MM.1S (cell line): ENCODE measurements at regions not wholly inside any gene's neighbourhood (a gene's known extent, or its start where the extent isn't known, plus 50 kb on each side); places are given as distances from the start of the nearest gene placed in this dataset.

Experiments used
- DNase-seq: peaks from one replicate; pipeline ENCODE4 v3.0.0-alpha.2; 2015
- H2AFZ ChIP-seq: fragments of 300-600 bp; sonication (generic); 2 replicates; pipeline ENCODE4 v1.6.0; 2016; ENCODE audit warnings: antibody characterized with exemption, low read length
- H3F3A ChIP-seq: fragments of 300-600 bp; sonication (generic); 2 replicates; pipeline ENCODE4 v1.6.1; 2016; ENCODE audit warnings: mild to moderate bottlenecking, antibody characterized with exemption, low read length, moderate library complexity, mixed read lengths; ENCODE audit not compliant: insufficient read depth
- H3K27ac ChIP-seq: fragments of 300-600 bp; sonication (generic); 2 replicates; pipeline ENCODE4 v1.5.1; 2016; ENCODE audit warnings: mild to moderate bottlenecking, low read length
- H3K27me3 ChIP-seq: fragments of 300-600 bp; sonication (generic); replicated peaks from 2 replicates; pipeline ENCODE4 v1.6.0; 2016; ENCODE audit warnings: low read length; ENCODE audit not compliant: insufficient read depth
- H3K36me3 ChIP-seq: fragments of 300-600 bp; sonication (generic); replicated peaks from 2 replicates; pipeline ENCODE4 v1.6.1; 2016; ENCODE audit warnings: mild to moderate bottlenecking, low read length, mixed read lengths; ENCODE audit not compliant: insufficient read depth
- H3K4me1 ChIP-seq: fragments of 300-600 bp; sonication (generic); 2 replicates; pipeline ENCODE4 v1.6.1; 2016; ENCODE audit warnings: low read length, mixed read lengths
- H3K4me2 ChIP-seq: fragments of 300-600 bp; sonication (generic); 2 replicates; pipeline ENCODE4 v1.6.0; 2016; ENCODE audit warnings: low read depth, low read length
- H3K4me3 ChIP-seq: fragments of 300-600 bp; sonication (generic); 2 replicates; pipeline ENCODE4 v1.5.1; 2016; ENCODE audit warnings: low read length, mixed read lengths
- H3K79me2 ChIP-seq: fragments of 300-600 bp; sonication (generic); 2 replicates; pipeline ENCODE4 v1.6.1; 2016; ENCODE audit warnings: mixed run types, low read length, mixed read lengths
- H3K9ac ChIP-seq: fragments of 300-600 bp; sonication (generic); 2 replicates; pipeline ENCODE4 v1.6.1; 2016; ENCODE audit warnings: low read length, mixed read lengths
- H3K9me2 ChIP-seq: fragments of 300-600 bp; sonication (generic); replicated peaks from 2 replicates; pipeline ENCODE4 v1.6.1; 2016; ENCODE audit warnings: mild to moderate bottlenecking, low read length, mixed read lengths; ENCODE audit not compliant: insufficient read depth
- H3K9me3 ChIP-seq: fragments of 300-600 bp; sonication (generic); replicated peaks from 2 replicates; pipeline ENCODE4 v1.6.1; 2016; ENCODE audit warnings: mild to moderate bottlenecking, low read length, mixed read lengths; ENCODE audit not compliant: insufficient read depth
- H4K20me1 ChIP-seq: fragments of 300-600 bp; sonication (generic); 2 replicates; pipeline ENCODE4 v1.6.1; 2016; ENCODE audit warnings: mild to moderate bottlenecking, low read length, moderate library complexity, mixed read lengths; ENCODE audit not compliant: insufficient read depth
- CTCF ChIP-seq: fragments of 300-600 bp; sonication (generic); IDR thresholded peaks from 2 replicates; pipeline ENCODE4 v1.5.1; 2016; ENCODE audit warnings: antibody characterized with exemption, low read length, mixed read lengths
- EZH2 ChIP-seq: fragments of 300-600 bp; sonication (generic); optimal IDR thresholded peaks from 2 replicates; pipeline ENCODE3; 2017; ENCODE audit warnings: low read depth, mild to moderate bottlenecking, antibody characterized with exemption, low read length, mixed read lengths
- EZH2phosphoT487 ChIP-seq: fragments of 300-600 bp; sonication (generic); IDR thresholded peaks from 2 replicates; pipeline ENCODE4 v1.6.1; 2018; ENCODE audit warnings: antibody characterized with exemption, low read length

- no peaks in the 10 kb centered on the region for H3K9me2 ChIP-seq
- DNase-seq = no peak
- no peak overlapping the region for H3K4me2 ChIP-seq
- H3K36me3 ChIP-seq = no peaks in the 10 kb centered on the region
- no peaks in the 10 kb centered on the region for H3F3A ChIP-seq
- no peaks in the 10 kb centered on the region for H4K20me1 ChIP-seq
- H3K27me3 ChIP-seq = no peaks in the 10 kb centered on the region
- no peaks in the 10 kb centered on the region for H3K9me3 ChIP-seq
- H3K79me2 ChIP-seq = no peaks in the 10 kb centered on the region
- H3K4me3 ChIP-seq = no peak overlapping the region
- no peak overlapping the region for H3K9ac ChIP-seq
- H3K4me1 ChIP-seq = no peaks in the 10 kb centered on the region
- no peak overlapping the region for H2AFZ ChIP-seq
- H3K27ac ChIP-seq = no peak overlapping the region
- no peak for TF ChIP-seq EZH2
- no peak for TF ChIP-seq EZH2phosphoT487
- no peak for TF ChIP-seq CTCF
Measured at GRCh38 chr1:82323144-82323841, 522.6 kb downstream of the ADGRL2 start.

GRCh38 chr1:82321794-82322193 lies 521.1 kb downstream of the ADGRL2 start:
- Histone ChIP-seq H3K4me2 (no peak overlapping the region), H3K27me3 (no peaks in the 10 kb centered on the region), H3K9me3 (no peaks in the 10 kb centered on the region), H3K27ac (no peak overlapping the region), H4K20me1 (no peaks in the 10 kb centered on the region), H3F3A (no peaks in the 10 kb centered on the region), H3K4me3 (no peak overlapping the region), H3K9me2 (no peaks in the 10 kb centered on the region), H2AFZ (no peak overlapping the region), H3K79me2 (no peaks in the 10 kb centered on the region), H3K36me3 (no peaks in the 10 kb centered on the region), H3K4me1 (no peaks in the 10 kb centered on the region), H3K9ac (no peak overlapping the region)
- TF ChIP-seq CTCF (no peak), EZH2 (no peak), EZH2phosphoT487 (no peak)
- no peak for DNase-seq

GRCh38 chr1:82319546-82319945 lies 518.8 kb downstream of the ADGRL2 start:
- no peaks in the 10 kb centered on the region for H3K9me2 ChIP-seq
- H3K4me3 ChIP-seq = no peak overlapping the region
- H3K27ac ChIP-seq = no peak overlapping the region
- H4K20me1 ChIP-seq = no peaks in the 10 kb centered on the region
- no peaks in the 10 kb centered on the region for H3K9me3 ChIP-seq
- H3K36me3 ChIP-seq = no peaks in the 10 kb centered on the region
- TF ChIP-seq CTCF = no peak
- no peak for TF ChIP-seq EZH2
- no peak for TF ChIP-seq EZH2phosphoT487
- H3K4me1 ChIP-seq = no peaks in the 10 kb centered on the region
- no peak overlapping the region for H2AFZ ChIP-seq
- no peak overlapping the region for H3K9ac ChIP-seq
- DNase-seq = no peak
- H3F3A ChIP-seq = no peaks in the 10 kb centered on the region
- H3K4me2 ChIP-seq = no peak overlapping the region
- no peaks in the 10 kb centered on the region for H3K27me3 ChIP-seq
- H3K79me2 ChIP-seq = no peaks in the 10 kb centered on the region
